GM19238 (cell line): ENCODE measurements at regions not wholly inside any gene's neighbourhood (a gene's known extent, or its start where the extent isn't known, plus 50 kb on each side); places are given as distances from the start of the nearest gene placed in this dataset.
A peak's percentile ranks its signal among the peaks of the same experiment; 100 is the strongest.

ENCODE experiments used
- DNase-seq: peaks from one replicate; pipeline ENCODE4 v3.0.0; 2011; ENCODE audit warnings: low spot score; ENCODE audit not compliant: insufficient read length

DNA sequence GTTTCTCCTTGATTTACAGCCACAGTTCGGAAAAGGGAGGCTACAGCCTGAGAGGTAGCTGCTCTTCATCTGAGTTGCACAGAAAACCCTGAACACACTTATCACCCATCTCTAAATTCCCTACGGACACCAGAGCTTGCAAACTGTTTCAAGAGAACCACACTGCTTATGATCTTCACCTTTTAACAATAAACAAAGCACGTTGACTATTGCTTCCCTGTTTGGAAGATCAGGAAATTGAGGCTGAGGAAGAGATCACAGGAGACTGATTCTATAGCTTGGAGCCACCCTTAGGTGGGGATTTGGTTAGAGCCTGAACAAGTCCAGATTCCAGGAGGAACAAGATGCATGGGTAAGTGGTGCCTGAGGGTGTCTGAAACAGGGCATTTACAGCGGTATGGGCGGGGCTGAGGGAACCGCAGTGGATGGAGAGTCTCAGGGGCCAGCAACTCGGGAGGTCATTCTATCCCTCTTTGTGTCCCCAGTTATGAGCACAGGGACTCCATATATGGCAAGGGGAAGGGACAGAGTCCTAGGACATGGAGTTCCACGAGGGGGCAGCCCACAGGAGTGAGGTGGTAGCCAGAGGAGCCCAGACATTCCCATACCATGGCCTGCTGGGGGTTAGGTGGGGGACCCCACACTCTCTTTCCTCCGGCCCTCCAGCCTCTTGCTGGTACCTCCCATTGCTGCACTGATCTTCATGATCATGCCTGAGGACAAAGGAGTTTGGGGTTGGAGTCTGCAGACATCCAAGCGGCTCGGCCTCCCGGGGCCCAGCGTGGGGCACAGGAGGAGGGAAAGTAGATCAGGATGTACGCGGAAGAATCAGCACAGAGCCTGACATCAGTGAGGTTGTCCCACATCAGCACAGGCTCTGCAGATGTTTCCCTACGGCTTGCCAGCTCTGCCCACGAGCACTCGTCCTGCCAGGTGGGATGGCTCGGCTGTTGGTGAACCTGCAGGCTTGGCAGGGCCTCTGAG, 162.3 kb upstream of the ZNF536 start:
- DNase-seq: no peak

DNA sequence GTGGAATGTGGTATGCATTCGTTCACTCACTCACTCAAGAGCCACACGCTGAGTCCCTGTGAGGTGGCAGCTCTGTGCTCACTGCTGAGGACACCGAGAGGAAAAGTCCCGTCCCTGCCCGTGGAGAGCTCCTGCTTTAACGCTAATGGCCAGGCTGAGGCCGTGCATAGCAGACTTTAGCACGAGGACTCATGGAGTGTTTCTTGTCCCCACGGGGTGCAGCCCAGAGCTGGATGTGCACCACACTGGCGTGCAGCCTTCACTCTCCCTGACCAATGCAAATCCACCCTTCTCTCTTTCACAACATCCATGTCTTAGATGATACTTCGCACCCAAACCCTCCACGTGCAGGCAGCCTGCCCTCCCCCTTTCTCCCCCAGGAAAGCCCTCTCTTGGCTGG, 159.6 kb upstream of the ZNF536 start:
- no peak for DNase-seq

DNA sequence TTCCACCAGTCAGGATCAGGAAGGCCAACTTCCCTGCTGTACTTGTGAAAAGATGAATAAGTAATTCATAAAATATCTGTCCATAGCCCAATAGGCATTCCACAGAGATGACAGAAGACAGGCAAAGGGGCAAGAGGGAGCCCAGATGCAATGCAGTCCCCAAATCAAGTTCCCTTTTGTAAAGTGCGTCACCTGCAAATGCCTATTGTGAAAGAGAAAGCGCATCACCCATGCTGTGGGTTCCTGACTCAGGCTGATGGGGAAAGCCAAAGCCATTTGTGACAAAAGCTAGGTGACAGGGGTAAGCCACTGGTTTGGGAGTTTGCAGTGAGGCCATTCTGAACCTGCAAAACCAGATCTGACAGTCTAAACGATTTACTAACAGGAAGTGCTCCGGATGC, 157.5 kb upstream of the ZNF536 start:
- no peak for DNase-seq

DNA sequence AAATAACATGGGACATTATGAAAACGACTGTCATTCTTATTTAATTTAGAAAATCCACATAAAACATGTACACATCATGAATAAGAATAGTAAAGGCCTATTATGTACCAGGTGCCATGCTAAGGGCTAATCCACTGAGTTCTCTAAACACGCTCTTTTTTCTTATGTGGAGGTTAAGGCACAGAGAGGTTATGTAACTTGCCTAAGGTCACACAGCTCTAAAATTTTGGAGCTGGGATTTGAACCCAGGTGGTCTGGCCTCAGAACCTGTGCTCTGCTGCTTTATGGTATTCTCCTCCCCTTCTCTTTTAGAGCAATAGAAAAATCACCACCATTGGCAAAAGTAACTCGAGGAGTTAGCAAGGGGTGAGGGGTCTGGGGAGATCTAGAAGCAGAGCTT, 156.9 kb upstream of the ZNF536 start:
- DNase-seq: no peak

DNA sequence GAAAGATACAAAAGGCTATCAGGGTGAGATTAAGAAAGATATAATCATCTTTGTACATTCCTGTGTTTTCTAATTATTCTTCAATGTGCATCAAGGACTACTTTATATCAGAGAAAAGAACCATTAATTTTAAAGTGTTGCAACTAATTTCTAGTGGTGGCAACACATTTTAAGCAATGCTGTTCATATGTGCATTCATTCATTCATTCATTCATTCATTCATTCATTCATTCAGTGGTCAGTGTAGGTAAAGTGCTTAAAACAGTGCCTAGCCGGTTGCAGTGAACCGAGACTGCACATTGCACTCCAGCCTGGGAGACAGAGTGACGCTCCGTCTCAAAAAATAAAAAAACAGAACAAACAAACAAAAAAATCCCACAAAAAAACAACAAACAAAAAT, 155.7 kb upstream of the ZNF536 start:
- DNase-seq: no peak

DNA sequence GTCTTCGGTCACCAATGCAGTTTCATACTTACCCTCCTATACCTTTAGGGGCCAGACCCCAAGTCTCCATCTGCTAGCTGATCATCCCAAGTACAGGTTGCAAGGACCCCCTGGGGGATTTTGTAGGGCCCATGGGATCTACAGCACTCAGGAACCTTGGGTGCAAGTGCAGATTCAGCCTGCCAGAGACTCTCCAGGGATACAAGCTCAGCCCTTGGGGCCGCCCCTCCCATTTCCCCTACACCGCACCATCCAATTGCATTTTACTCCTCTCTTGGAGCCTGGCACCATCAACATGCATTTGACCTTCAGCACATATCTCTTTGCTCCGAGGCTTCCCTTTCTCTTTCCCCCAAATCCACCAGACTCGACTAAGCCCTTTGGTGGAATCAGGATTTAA, 154.7 kb upstream of the ZNF536 start:
- no peak for DNase-seq

DNA sequence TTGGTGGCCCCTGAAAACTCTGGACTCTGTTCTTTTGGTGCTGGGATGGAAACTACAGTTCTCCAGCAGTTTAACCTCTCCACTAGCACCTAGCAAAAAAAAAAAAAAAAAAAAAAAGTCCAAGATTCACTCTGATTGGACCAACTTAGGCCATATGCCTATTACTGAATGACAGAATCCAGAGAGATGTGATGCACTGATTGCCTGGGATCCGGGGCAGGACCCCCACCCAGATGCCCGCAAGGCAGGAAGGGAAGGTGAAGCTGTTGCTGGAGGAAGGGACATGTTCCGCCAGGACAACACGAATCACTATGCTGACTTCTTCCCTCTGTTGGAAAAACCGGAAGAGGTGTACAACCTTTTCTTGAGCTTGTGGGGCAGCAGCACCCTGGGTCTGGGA, 152.5 kb upstream of the ZNF536 start:
- DNase-seq: no peak

DNA sequence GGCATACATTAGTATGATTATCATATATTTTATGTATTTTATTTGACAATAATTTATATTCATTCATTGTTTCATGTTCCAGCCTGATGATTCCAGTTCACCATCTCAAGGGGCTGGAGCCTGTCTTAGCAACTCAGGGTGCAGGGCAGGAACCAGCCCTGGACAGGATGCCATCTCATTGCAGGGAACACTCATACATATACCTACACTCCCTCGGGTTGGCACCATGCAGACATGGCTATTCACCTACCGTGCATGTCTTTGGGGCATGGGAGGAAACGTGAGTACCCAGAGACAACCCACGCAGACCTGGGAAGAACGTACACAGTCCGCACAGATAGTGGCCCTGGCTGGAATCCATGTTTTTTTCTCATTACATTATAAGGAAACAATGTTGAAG, 151.0 kb upstream of the ZNF536 start:
- no peak for DNase-seq

DNA sequence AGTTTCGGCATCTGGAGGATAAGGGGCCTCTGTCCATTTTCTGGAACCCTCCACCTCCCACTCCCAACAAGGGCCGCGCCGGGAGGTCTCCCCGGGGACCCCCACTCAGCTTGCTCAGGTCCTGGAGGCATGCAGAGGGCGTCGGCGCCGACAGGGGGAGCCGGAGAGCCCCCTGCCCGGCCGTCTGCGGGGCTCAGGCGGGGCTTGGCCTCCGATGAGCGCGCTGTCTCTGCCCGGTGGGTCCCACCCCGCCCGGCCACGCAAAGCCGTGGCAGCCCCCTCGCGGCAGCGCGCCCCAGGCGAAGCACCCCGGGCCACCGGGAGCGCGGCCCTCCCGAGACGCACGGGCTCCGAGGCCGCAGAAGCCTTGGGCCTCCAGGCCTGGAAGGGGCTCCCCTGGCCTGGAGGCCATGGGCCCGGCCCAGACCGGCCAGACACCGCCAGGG, 149.7 kb upstream of the ZNF536 start:
- DNase-seq: peak; percentile 45

DNA sequence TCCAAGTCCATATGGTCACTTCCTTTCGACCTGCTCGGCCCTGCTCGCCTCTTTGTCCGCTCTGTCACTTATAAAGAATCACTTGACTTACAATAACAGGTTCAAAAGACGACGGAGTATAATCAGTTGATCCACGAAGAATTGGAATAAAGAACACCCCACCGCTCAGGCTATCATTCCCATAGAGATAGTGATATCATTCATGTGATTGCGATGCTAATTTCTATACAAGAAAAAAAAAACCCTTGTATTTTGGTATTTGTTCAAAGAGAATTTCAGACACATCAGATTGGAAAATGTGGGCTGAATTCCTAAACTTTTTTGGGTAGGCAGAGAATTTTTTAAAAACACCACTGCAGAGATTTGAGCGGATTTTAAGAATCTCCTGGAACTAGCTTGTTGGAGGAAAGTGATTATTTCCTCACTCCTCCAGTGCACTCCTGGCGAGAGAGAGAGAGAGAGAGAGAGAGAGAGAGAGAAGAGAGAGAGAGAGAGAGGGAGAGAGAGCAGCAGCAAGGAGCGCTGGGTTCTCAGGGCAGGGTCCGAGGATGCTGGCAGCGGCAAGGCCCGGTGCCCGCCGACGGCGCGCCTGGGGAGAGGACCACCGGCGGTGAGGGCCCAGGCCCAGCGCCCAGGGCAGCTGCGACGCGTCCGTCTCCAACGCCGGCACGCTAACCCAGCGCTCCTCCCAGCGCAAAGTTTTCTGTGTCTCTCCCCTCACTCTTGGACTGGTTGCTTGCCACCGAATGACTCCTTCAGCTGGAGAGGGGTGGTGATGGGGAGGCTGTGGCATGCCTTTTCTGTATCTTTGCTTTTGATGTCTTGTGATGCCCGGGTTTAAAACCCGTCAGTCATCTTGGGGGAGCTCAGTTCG, 149.0 kb upstream of the ZNF536 start:
- no peak for DNase-seq

DNA sequence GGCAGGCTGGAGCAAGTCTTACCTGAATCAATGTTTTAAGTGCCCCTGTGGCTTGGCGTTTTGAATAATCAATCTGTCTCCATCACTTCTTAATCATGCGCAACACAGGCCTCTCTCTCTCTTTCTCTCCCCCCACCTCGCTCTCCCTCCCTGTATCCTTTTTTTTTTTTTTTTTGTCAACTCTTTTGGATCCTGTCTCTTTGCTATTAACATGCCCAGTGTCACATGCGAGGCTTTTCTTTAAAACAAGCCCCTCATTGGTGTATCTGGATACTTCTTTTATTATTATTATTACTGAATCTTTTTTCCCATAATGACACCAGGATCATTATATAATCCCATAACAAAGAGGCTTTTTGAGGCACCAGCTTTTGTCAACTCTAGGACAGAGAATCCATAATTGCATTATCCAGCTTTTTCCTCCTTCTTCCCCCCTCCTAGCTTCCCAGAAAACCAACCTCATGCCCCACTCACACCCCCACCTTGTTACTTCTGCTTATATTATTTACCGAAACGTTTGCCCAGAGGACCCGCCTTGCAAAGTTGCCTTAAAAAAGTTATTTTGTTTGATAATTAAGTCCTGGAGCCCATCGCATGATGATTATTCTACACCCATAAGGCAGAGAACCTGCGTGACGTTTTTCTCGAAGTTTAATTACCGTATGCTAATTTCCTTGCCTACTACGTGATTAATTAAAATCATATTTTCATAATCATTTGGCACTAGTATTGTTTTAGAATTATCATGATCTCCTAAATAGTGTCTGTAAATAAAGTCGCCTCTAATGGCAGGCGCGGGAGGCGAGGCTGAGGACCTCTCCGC, 148.1 kb upstream of the ZNF536 start:
- no peak for DNase-seq

DNA sequence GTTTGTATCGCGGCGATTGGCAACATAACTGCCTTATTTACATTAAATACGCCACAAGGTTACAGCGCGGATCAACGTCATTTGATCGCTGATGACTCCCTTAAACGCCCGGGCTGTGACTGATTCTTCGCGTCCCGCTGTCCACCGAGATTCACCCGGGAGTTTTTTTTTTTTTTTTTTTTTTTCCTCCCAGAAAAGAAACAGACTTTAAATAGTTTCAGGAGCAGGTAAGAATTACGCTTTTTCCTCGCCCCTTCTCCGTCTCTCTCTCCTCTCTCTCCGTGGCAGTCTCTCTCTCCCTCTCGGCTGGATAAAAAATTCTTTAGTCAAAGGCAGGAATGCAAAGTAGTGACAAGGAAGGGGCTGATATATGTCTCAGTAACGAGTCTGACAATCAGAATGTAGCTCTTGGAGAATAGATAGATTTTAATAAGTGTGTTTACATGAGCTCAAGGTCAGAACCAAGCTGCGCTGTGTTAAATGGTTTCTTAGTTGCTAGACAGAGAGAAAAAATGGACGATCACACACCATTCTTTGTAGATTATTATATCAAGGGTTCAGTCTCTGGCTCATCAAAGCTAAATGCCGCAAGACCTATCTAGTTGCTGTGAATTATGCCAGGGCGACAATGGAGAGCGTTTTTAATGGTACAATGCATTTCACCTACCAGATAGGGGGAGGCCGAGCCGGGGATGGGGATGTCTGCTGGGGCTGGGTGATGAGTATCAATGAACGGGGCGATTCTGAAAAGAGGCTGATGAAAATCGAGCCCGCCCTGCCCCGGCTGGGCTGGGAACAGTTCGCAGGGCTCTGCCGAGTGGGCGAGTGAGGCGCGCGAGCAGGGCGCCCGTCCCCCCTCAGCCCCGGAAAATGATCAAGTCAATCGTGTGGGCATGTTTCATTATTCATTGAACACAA, 147.2 kb upstream of the ZNF536 start:
- DNase-seq: no peak

DNA sequence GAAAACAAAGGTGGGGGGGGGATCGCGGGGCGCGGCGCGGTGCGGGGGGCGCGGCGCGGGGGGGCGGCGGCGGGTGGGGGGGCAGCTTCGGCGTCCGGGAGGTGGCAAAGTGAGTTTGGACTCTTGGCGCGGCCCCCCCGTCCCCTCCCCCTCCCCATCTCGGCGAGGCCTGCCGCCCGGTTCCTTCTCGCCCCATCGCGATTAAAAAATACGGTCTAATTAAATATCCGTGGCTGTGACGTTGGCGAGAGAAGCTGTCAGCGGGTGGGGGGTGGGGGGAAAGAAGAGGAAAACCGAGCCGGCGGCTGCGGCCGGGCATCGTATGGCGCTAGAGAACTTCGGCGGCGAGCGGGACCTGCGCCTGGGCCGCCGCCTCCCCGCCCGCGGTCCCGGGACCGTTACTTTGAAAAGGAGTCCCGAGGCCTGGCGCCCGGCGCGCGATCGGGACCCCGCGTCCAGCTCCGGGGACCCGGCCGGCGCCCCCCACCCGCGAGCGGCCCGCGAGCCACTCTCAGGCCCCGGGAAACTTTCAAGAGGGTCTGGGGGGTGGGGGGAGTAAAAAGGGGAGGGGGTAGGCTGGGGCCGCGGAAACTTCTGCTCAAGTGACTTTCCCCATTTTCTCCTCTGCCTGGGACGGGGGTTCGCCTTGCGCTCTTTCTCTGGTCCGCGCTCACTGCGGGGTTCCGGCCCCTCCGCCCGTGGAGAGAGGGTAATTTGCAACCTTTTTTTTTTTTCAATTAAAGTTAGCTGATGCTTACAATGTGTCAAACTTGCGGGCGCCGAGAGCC, 146.3 kb upstream of the ZNF536 start:
- no peak for DNase-seq

DNA sequence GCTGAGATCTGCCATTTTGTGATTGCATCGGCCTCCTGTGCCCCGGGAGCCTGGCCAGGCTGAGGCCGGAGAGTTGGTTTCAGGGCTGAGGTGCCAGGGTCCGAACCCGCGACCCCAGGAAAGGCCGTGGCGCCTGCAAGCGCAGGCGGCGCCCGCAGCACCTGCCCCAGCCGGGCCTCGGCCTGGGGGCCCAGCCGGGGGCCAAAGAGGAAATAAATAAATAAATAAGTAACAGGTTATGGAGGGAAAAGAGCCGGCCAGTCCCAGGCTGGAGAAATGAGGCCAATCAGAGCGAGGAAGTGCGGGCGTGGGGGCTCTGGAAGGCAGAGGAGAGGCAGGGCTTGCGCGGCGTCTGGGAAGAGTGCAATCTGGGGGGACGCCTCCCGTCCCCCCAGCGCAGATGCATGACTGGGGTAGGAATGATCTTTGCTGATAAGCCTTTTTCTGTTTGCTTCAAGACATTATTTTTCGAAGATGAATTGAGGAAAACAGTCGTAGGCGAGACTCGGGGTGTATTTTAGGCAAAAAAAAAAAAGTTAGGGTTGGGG, 145.6 kb upstream of the ZNF536 start:
- no peak for DNase-seq

DNA sequence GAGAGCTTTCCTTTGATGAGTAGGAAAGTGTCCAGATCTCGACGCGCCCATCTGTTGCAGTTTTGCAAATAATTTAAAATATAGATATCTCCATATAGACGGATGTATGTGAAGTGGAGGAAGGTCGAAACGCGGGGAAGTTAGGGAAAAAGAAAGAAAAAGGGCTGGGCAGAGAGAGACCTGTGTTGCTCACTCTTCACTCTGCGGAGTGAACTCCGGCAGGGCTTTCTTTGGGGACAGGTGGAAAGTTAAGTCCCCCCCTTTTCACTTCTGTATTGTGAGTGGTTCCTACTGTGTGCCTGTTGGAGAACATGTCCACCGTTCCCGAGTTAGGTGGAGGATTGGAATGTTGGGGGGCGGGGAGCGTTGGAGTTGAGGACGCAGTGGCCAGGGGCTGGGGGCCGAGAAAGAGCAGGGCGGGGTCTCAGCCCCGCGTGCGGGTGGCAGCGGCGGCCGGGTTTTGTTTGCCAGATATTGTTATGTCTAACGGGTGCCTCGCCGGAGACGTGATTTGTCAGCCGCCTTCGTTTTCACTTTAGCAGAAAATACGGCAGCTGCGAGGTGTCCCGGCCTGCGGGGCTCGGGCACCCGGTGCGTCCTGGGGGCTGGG, 145.1 kb upstream of the ZNF536 start:
- DNase-seq: peak; percentile 39

DNA sequence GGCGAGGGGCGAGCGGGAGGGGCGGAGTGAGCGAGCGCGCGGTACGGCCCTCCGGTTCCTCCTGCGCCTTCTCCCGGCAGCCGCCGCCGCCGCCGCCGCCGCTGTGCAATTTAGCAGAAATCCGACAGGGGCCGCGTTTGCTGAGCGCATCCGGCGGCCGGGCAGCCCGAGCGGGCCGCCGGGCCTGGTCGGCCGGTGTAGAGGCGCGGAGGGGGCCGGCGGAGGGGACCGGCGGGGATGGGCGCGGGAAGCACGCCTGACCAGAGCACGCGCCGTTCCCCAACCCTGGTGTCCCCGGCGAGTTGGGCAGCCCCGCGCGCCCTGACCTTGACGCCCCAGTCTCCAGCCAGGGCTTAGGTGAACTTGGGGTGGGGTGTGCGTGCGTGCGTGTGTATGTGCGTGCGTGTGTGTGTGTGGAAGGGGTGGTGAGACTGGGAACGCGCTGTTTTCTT, 144.5 kb upstream of the ZNF536 start:
- peak; percentile 75 for DNase-seq

DNA sequence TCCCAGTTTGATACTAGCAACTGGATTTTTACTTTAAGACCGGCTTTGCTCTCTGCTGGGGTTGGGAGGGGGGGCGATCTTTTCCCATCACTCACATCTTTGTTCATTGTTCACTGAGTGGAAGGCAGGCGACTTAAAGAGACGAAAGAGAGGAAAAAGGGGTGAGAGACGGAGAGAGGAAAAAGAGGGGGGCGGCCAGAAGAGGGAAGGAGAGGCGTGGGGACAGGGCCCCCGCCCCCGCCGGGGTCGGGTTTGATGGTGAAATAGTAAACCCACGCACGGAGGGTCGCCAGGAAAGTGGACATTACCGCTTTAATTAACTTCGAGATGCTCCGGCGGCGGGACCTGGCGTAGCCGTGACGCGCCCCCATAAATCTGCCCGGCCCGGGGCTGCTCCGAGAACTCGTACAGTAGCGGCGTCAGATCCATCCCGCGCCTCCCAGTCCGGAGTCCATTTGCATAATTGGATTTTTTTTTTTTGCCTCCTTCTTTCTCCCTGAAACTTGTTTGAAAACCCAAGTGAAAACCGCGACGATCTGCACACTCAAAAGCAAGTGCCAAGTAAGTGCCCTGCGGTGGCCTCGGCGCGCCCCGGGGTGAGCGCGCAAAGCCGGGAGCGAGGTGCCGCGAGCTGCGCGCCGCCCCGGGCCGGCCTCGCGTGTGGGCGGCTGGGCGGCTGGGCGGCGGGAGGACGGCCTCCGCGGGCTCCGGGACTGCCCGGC, 143.9 kb upstream of the ZNF536 start:
- no peak for DNase-seq
